GM21723 (cell line): ENCODE measurements at regions not wholly inside any gene's neighbourhood (a gene's known extent, or its start where the extent isn't known, plus 50 kb on each side); places are given as distances from the start of the nearest gene placed in this dataset.
"Not testable (repeated sequence)": the region's sequence is repeated elsewhere in the genome, so short reads cannot be mapped to it uniquely, and the experiment has no call there.

Experiments
- ATAC-seq: cut with Tn5 transposase; IDR thresholded peaks from one replicate; pipeline ENCODE4 v1.9.1; 2021; ENCODE audit warnings: mild to moderate bottlenecking, moderate library complexity; ENCODE audit not compliant: unreplicated experiment

GRCh38 chr7:81439591-81439990 is 330.3 kb downstream of the HGF start:
- no peak for ATAC-seq

GRCh38 chr7:81437160-81437559 is 332.7 kb downstream of the HGF start:
- ATAC-seq, result not testable (repeated sequence)

GRCh38 chr7:81433692-81434331 is 336.0 kb downstream of the HGF start:
- no peak for ATAC-seq

- no peak for ATAC-seq
Measured at GRCh38 chr7:81433206-81433605, 336.6 kb downstream of the HGF start.

- ATAC-seq, result no peak
Measured at GRCh38 chr7:81430761-81431160, 339.1 kb downstream of the HGF start.

GRCh38 chr7:81430150-81430549 is 339.7 kb downstream of the HGF start:
- ATAC-seq, result no peak

GRCh38 chr7:81427461-81427860 is 342.4 kb downstream of the HGF start:
- no peak for ATAC-seq

- ATAC-seq, result no peak
Measured at GRCh38 chr7:81420526-81421226, 349.2 kb downstream of the HGF start.

GRCh38 chr7:81419731-81420130 is 350.1 kb downstream of the HGF start:
- ATAC-seq, result no peak

GRCh38 chr7:81416659-81417058 is 353.2 kb downstream of the HGF start:
- ATAC-seq, result no peak

- ATAC-seq, result no peak
Measured at GRCh38 chr7:81415181-81415580, 354.7 kb downstream of the HGF start.

GRCh38 chr7:81414411-81414810 is 355.4 kb downstream of the HGF start:
- no peak for ATAC-seq

- no peak for ATAC-seq
Measured at GRCh38 chr7:81410471-81411117, 359.3 kb downstream of the HGF start.

GRCh38 chr7:81408728-81409127 is 361.1 kb downstream of the HGF start:
- no peak for ATAC-seq

GRCh38 chr7:81407094-81407493 is 362.8 kb downstream of the HGF start:
- no peak for ATAC-seq

- ATAC-seq, result no peak
Measured at GRCh38 chr7:81404669-81405068, 365.2 kb downstream of the HGF start.

- ATAC-seq, result no peak
Measured at GRCh38 chr7:81402227-81402626, 367.6 kb downstream of the HGF start.

- no peak for ATAC-seq
Measured at GRCh38 chr7:81399471-81399870, 370.4 kb downstream of the HGF start.

- no peak for ATAC-seq
Measured at GRCh38 chr7:81394029-81394428, 375.8 kb downstream of the HGF start.

GRCh38 chr7:81393018-81393417 is 376.8 kb downstream of the HGF start:
- ATAC-seq, result no peak

GRCh38 chr7:81385370-81385769 is 384.5 kb downstream of the HGF start:
- ATAC-seq, result no peak

- ATAC-seq, result no peak
Measured at GRCh38 chr7:81383846-81384245, 386.0 kb downstream of the HGF start.
